ENCODE measurements at regions not wholly inside any gene's neighbourhood (a gene's known extent, or its start where the extent isn't known, plus 50 kb on each side); places are given as distances from the start of the nearest gene placed in this dataset.

DNA sequence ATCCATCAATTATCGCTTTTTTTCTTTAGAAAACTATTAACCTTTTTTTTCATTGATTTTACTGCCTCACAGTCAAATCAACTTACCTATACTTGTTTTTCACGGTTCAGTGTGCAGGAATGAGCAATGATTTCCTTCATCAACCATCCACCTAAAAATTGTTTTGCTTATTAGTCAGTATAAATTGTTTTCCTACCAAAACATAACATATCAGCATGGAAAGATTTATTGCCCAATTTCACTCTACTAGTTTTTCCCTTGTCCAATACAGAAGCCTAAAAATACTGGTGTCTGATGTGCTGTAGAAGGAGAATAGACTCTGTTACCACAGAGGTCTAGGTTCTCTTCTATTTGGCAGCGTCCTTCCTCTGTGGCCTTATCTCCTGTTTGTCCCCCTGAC is 558.2 kb upstream of the CITED2 start:
- Histone ChIP-seq H3K27me3 (ENCODE audit: insufficient read depth, low read depth, low read length) (no peaks in the 10 kb centered on the region), H3K79me2 (replicated peaks; ENCODE audit: insufficient read depth, low read length) (no peaks in the 10 kb centered on the region), H3K27ac (ENCODE audit: low read length) (no peak overlapping the region), H3K4me3 (ENCODE audit: low read length) (no peak overlapping the region), H3K9me2 (ENCODE audit: insufficient read depth, low read length) (no peaks in the 10 kb centered on the region), H3K4me2 (ENCODE audit: low read length) (no peak overlapping the region), H2AFZ (ENCODE audit: low read depth, low read length) (no peak overlapping the region), H4K20me1 (ENCODE audit: insufficient read depth) (no peaks in the 10 kb centered on the region), H3K9ac (ENCODE audit: low read length) (no peak overlapping the region), H3K36me3 (ENCODE audit: insufficient read depth, low read length) (no peaks in the 10 kb centered on the region), H3K9me3 (ENCODE audit: low read length) (no peaks in the 10 kb centered on the region), H3F3A (ENCODE audit: insufficient read depth, low read length, poor library complexity, severe bottlenecking) (no peaks in the 10 kb centered on the region)
- no peak for TF ChIP-seq EP300 (conservative IDR thresholded peaks at IDR 0.05; ENCODE audit: poor library complexity, severe bottlenecking)
- no peak for TF ChIP-seq TAF1 (IDR thresholded peaks at IDR 0.05; ENCODE audit: low read depth)
- no peak for TF ChIP-seq POLR2AphosphoS5 (IDR thresholded peaks at IDR 0.05)
- TF ChIP-seq EZH2 (IDR thresholded peaks at IDR 0.05; ENCODE audit: borderline replicate concordance, insufficient read depth, low read length, poor library complexity, severe bottlenecking): no peak

DNA sequence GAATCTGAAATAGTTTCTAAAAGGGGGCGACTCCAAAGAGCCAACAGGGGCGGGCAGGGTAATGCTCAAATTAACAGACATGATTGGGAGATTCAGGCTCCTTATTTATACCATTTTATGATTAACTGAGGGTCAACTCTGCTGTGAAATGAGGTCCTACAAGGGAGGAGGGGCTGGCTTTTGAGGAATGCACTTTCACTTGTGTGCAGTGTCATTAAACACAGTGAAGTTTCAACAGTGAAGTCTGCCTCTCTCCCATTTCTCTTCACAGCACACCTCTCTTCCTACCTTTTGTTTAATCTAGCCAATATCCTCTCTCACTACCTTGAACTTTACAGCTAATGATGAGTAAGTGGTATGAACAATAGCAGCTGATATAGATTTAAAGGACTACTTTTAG is 557.3 kb upstream of the CITED2 start:
- H3K9me2 ChIP-seq (ENCODE audit: insufficient read depth, low read length): no peaks in the 10 kb centered on the region
- H3K9ac ChIP-seq (ENCODE audit: low read length): no peak overlapping the region
- H3K27ac ChIP-seq (ENCODE audit: low read length): no peak overlapping the region
- H4K20me1 ChIP-seq (ENCODE audit: insufficient read depth): no peaks in the 10 kb centered on the region
- H3K9me3 ChIP-seq (ENCODE audit: low read length): no peaks in the 10 kb centered on the region
- H3K79me2 ChIP-seq (replicated peaks; ENCODE audit: insufficient read depth, low read length): no peaks in the 10 kb centered on the region
- H3K36me3 ChIP-seq (ENCODE audit: insufficient read depth, low read length): no peaks in the 10 kb centered on the region
- no peak overlapping the region for H2AFZ ChIP-seq (ENCODE audit: low read depth, low read length)
- TF ChIP-seq EP300 (conservative IDR thresholded peaks at IDR 0.05; ENCODE audit: poor library complexity, severe bottlenecking) (no peak), RAD21 (conservative IDR thresholded peaks at IDR 0.05) (no peak), TAF1 (IDR thresholded peaks at IDR 0.05; ENCODE audit: low read depth) (no peak), POLR2AphosphoS5 (IDR thresholded peaks at IDR 0.05) (no peak), MXI1 (conservative IDR thresholded peaks at IDR 0.05; ENCODE audit: poor library complexity, severe bottlenecking) (no peak), SMC3 (conservative IDR thresholded peaks at IDR 0.05; ENCODE audit: poor library complexity) (no peak), EZH2 (IDR thresholded peaks at IDR 0.05; ENCODE audit: borderline replicate concordance, insufficient read depth, low read length, poor library complexity, severe bottlenecking) (no peak)
- TF ChIP-seq, protein P1, sequence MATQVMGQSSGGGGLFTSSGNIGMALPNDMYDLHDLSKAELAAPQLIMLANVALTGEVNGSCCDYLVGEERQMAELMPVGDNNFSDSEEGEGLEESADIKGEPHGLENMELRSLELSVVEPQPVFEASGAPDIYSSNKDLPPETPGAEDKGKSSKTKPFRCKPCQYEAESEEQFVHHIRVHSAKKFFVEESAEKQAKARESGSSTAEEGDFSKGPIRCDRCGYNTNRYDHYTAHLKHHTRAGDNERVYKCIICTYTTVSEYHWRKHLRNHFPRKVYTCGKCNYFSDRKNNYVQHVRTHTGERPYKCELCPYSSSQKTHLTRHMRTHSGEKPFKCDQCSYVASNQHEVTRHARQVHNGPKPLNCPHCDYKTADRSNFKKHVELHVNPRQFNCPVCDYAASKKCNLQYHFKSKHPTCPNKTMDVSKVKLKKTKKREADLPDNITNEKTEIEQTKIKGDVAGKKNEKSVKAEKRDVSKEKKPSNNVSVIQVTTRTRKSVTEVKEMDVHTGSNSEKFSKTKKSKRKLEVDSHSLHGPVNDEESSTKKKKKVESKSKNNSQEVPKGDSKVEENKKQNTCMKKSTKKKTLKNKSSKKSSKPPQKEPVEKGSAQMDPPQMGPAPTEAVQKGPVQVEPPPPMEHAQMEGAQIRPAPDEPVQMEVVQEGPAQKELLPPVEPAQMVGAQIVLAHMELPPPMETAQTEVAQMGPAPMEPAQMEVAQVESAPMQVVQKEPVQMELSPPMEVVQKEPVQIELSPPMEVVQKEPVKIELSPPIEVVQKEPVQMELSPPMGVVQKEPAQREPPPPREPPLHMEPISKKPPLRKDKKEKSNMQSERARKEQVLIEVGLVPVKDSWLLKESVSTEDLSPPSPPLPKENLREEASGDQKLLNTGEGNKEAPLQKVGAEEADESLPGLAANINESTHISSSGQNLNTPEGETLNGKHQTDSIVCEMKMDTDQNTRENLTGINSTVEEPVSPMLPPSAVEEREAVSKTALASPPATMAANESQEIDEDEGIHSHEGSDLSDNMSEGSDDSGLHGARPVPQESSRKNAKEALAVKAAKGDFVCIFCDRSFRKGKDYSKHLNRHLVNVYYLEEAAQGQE (IDR thresholded peaks at IDR 0.05; ENCODE audit: borderline replicate concordance): no peak
- TF ChIP-seq, protein P2, sequence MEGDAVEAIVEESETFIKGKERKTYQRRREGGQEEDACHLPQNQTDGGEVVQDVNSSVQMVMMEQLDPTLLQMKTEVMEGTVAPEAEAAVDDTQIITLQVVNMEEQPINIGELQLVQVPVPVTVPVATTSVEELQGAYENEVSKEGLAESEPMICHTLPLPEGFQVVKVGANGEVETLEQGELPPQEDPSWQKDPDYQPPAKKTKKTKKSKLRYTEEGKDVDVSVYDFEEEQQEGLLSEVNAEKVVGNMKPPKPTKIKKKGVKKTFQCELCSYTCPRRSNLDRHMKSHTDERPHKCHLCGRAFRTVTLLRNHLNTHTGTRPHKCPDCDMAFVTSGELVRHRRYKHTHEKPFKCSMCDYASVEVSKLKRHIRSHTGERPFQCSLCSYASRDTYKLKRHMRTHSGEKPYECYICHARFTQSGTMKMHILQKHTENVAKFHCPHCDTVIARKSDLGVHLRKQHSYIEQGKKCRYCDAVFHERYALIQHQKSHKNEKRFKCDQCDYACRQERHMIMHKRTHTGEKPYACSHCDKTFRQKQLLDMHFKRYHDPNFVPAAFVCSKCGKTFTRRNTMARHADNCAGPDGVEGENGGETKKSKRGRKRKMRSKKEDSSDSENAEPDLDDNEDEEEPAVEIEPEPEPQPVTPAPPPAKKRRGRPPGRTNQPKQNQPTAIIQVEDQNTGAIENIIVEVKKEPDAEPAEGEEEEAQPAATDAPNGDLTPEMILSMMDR (IDR thresholded peaks at IDR 0.05; ENCODE audit: poor library complexity, severe bottlenecking): no peak
- no peak overlapping the region for H3K4me2 ChIP-seq (ENCODE audit: low read length)
- no peaks in the 10 kb centered on the region for H3K27me3 ChIP-seq (ENCODE audit: insufficient read depth, low read depth, low read length)
- H3F3A ChIP-seq (ENCODE audit: insufficient read depth, low read length, poor library complexity, severe bottlenecking): no peaks in the 10 kb centered on the region
- no peak overlapping the region for H3K4me3 ChIP-seq (ENCODE audit: low read length)

Data from neural cell (in vitro differentiated cells).